Skeletal muscle tissue (tissue), 3 donors: ENCODE measurements at regions not wholly inside any gene's neighbourhood (a gene's known extent, or its start where the extent isn't known, plus 50 kb on each side); places are given as distances from the start of the nearest gene placed in this dataset.

Source experiments
- H3K27ac ChIP-seq: one replicate; pipeline ENCODE4 v1.7.0; 2013; ENCODE audit warnings: mild to moderate bottlenecking, low read depth, low read length, inconsistent platforms
- H3K27me3 ChIP-seq, 3 donors: one replicate each; pipeline ENCODE4 v1.7.0; 2013; ENCODE audit warnings: low read length in 3 of 3; ENCODE audit not compliant: control insufficient read depth in 3 of 3, insufficient read depth in 3 of 3
- H3K36me3 ChIP-seq, 3 donors: one replicate each; pipeline ENCODE4 v1.7.0; 2013; ENCODE audit warnings: low read length in 3 of 3; ENCODE audit not compliant: control insufficient read depth in 3 of 3, insufficient read depth in 3 of 3
- H3K4me1 ChIP-seq, 3 donors: one replicate each; pipeline ENCODE4 v1.7.0; 2013; ENCODE audit warnings: low read length in 3 of 3, mild to moderate bottlenecking in 3 of 3; ENCODE audit not compliant: control insufficient read depth in 3 of 3, insufficient read depth in 3 of 3
- H3K4me3 ChIP-seq, 3 donors: one replicate each; pipeline ENCODE4 v1.7.0; 2013; ENCODE audit warnings: low read length in 3 of 3
- H3K9ac ChIP-seq, 3 donors: one replicate each; pipeline ENCODE4 v1.7.0; 2013; ENCODE audit warnings: low read length in 3 of 3, mild to moderate bottlenecking in 3 of 3, moderate library complexity in 2 of 3, low read depth in 1 of 3
- H3K9me3 ChIP-seq, 3 donors: one replicate each; pipeline ENCODE4 v1.7.0; 2013; ENCODE audit warnings: low read length in 3 of 3; ENCODE audit not compliant: control insufficient read depth in 3 of 3
- donor health status: Osteomylitis.

- Histone ChIP-seq H3K27ac (no peak overlapping the region), H3K4me3 (no peak overlapping the region), H3K4me1 (peaks cover 0 to 9% (median 0%) of the 10 kb centered on the region in 3 donors), H3K36me3 (no peaks in the 10 kb centered on the region), H3K9ac (no peak overlapping the region), H3K27me3 (no peaks in the 10 kb centered on the region), H3K9me3 (no peaks in the 10 kb centered on the region)
Observed at GRCh38 chr6:140542863-140543262, 1168.4 kb upstream of the CITED2 start.

GRCh38 chr6:140541288-140541687 is 1166.8 kb upstream of the CITED2 start:
- Histone ChIP-seq H3K9me3 (no peaks in the 10 kb centered on the region), H3K27ac (no peak overlapping the region), H3K36me3 (no peaks in the 10 kb centered on the region), H3K4me3 (peak overlapping the region in 1 of 3 donors; percentile 17), H3K9ac (no peak overlapping the region), H3K27me3 (no peaks in the 10 kb centered on the region), H3K4me1 (peaks cover 0 to 14% (median 3%) of the 10 kb centered on the region in 3 donors)

- H3K36me3 ChIP-seq, result no peaks in the 10 kb centered on the region
- no peak overlapping the region for H3K27ac ChIP-seq
- no peaks in the 10 kb centered on the region for H3K27me3 ChIP-seq
- no peaks in the 10 kb centered on the region for H3K9me3 ChIP-seq
- no peak overlapping the region for H3K4me3 ChIP-seq
- peaks cover 0 to 14% (median 3%) of the 10 kb centered on the region in 3 donors for H3K4me1 ChIP-seq
- H3K9ac ChIP-seq, result no peak overlapping the region
Observed at GRCh38 chr6:140540743-140541142, 1166.3 kb upstream of the CITED2 start.

GRCh38 chr6:140538926-140539325 is 1164.5 kb upstream of the CITED2 start:
- Histone ChIP-seq H3K27me3 (no peaks in the 10 kb centered on the region), H3K4me1 (peaks cover 0 to 14% (median 3%) of the 10 kb centered on the region in 3 donors), H3K4me3 (no peak overlapping the region), H3K9me3 (peaks cover 0 to 6% (median 0%) of the 10 kb centered on the region in 3 donors), H3K27ac (peak overlapping the region; percentile 73), H3K9ac (no peak overlapping the region), H3K36me3 (no peaks in the 10 kb centered on the region)

GRCh38 chr6:140537834-140538705 is 1163.6 kb upstream of the CITED2 start:
- no peaks in the 10 kb centered on the region for H3K36me3 ChIP-seq
- peaks cover 0 to 6% (median 0%) of the 10 kb centered on the region in 3 donors for H3K9me3 ChIP-seq
- H3K4me1 ChIP-seq, result peaks cover 0 to 14% (median 3%) of the 10 kb centered on the region in 3 donors
- H3K27ac ChIP-seq, result peak overlapping the region; percentile 73
- no peaks in the 10 kb centered on the region for H3K27me3 ChIP-seq
- peak overlapping the region; percentile 0 to 38 (median 17) for H3K4me3 ChIP-seq
- peak overlapping the region in 2 of 3 donors; percentile 9 to 52 for H3K9ac ChIP-seq

- H3K4me3 ChIP-seq, result peak overlapping the region in 2 of 3 donors; percentile 31 to 38
Observed at GRCh38 chr6:140537211-140537610, 1162.8 kb upstream of the CITED2 start.

GRCh38 chr6:140535511-140535910 is 1161.1 kb upstream of the CITED2 start:
- peaks cover 0 to 14% (median 3%) of the 10 kb centered on the region in 3 donors for H3K4me1 ChIP-seq
- H3K27me3 ChIP-seq, result no peaks in the 10 kb centered on the region
- no peak overlapping the region for H3K4me3 ChIP-seq
- H3K9ac ChIP-seq, result no peak overlapping the region
- H3K9me3 ChIP-seq, result peaks cover 0 to 6% (median 0%) of the 10 kb centered on the region in 3 donors
- no peaks in the 10 kb centered on the region for H3K36me3 ChIP-seq
- H3K27ac ChIP-seq, result no peak overlapping the region

More at GRCh38 chr6:140537211-140537610, 1162.8 kb upstream of the CITED2 start:
- no peaks in the 10 kb centered on the region for H3K27me3 ChIP-seq
- H3K9me3 ChIP-seq, result peaks cover 0 to 6% (median 0%) of the 10 kb centered on the region in 3 donors
- peaks cover 0 to 14% (median 3%) of the 10 kb centered on the region in 3 donors for H3K4me1 ChIP-seq
- H3K9ac ChIP-seq, result peak overlapping the region in 2 of 3 donors; percentile 9 to 52
- H3K27ac ChIP-seq, result peak overlapping the region; percentile 73
- H3K36me3 ChIP-seq, result no peaks in the 10 kb centered on the region

GRCh38 chr6:140533526-140533925 is 1159.1 kb upstream of the CITED2 start:
- H3K27ac ChIP-seq, result no peak overlapping the region
- no peaks in the 10 kb centered on the region for H3K27me3 ChIP-seq
- peaks cover 0 to 6% (median 0%) of the 10 kb centered on the region in 3 donors for H3K9me3 ChIP-seq
- H3K9ac ChIP-seq, result no peak overlapping the region
- no peak overlapping the region for H3K4me3 ChIP-seq
- H3K4me1 ChIP-seq, result peaks cover 0 to 11% (median 3%) of the 10 kb centered on the region in 3 donors
- H3K36me3 ChIP-seq, result no peaks in the 10 kb centered on the region

GRCh38 chr6:140504776-140505175 is 1130.3 kb upstream of the CITED2 start:
- no peaks in the 10 kb centered on the region for H3K36me3 ChIP-seq
- no peak overlapping the region for H3K4me3 ChIP-seq
- no peaks in the 10 kb centered on the region for H3K9me3 ChIP-seq
- no peak overlapping the region for H3K27ac ChIP-seq
- H3K9ac ChIP-seq, result no peak overlapping the region
- no peaks in the 10 kb centered on the region for H3K27me3 ChIP-seq
- H3K4me1 ChIP-seq, result no peaks in the 10 kb centered on the region

GRCh38 chr6:140500849-140501248 is 1126.4 kb upstream of the CITED2 start:
- no peaks in the 10 kb centered on the region for H3K9me3 ChIP-seq
- no peaks in the 10 kb centered on the region for H3K27me3 ChIP-seq
- H3K36me3 ChIP-seq, result no peaks in the 10 kb centered on the region
- H3K9ac ChIP-seq, result no peak overlapping the region
- no peaks in the 10 kb centered on the region for H3K4me1 ChIP-seq
- H3K27ac ChIP-seq, result no peak overlapping the region
- H3K4me3 ChIP-seq, result no peak overlapping the region
